HepG2 (cell line): ENCODE measurements at regions not wholly inside any gene's neighbourhood (a gene's known extent, or its start where the extent isn't known, plus 50 kb on each side); places are given as distances from the start of the nearest gene placed in this dataset.

Experiments
- CEBPB ChIP-seq: IDR thresholded peaks from 2 replicates; pipeline ENCODE4 v1.6.1; 2011; ENCODE audit warnings: low read depth, low read length, improper control_type of control experiment, borderline replicate concordance
- FOXO1 ChIP-seq: sonication (generic); formaldehyde crosslinking; IDR thresholded peaks from 2 replicates; pipeline ENCODE4 v1.4.0; 2020; ENCODE audit warnings: missing genetic modification reagents
- FOXP1 ChIP-seq, 2 experiments: fragments of 450-650 bp in 1 of 2; IDR thresholded peaks; 2 replicates each; pipeline ENCODE4 v1.6.1; 2017 to 2018; ENCODE audit warnings: antibody characterized with exemption in 1 of 2
- HNF1B ChIP-seq: sonication (generic); formaldehyde crosslinking; IDR thresholded peaks from 2 replicates; pipeline ENCODE4 v1.5.1; 2020; ENCODE audit warnings: mild to moderate bottlenecking, moderate library complexity, missing genetic modification reagents
- HOMEZ ChIP-seq: IDR thresholded peaks from 2 replicates; pipeline ENCODE4 v1.6.1; 2016; ENCODE audit warnings: low read depth
- HOXA3 ChIP-seq: sonication (generic); formaldehyde crosslinking; IDR thresholded peaks from 2 replicates; pipeline ENCODE4 v1.5.0; 2020; ENCODE audit warnings: missing genetic modification reagents
- ISX ChIP-seq: sonication (generic); formaldehyde crosslinking; conservative IDR thresholded peaks from 2 replicates; pipeline ENCODE4 v1.5.0; 2020; ENCODE audit warnings: missing genetic modification reagents
- MEF2D ChIP-seq: sonication (generic); formaldehyde crosslinking; IDR thresholded peaks from 2 replicates; pipeline ENCODE4 v1.5.1; 2020; ENCODE audit warnings: mild to moderate bottlenecking, missing genetic modification reagents
- MIER3 ChIP-seq: IDR thresholded peaks from 2 replicates; pipeline ENCODE4 v1.6.1; 2016; ENCODE audit warnings: missing compliant biosample characterization, borderline replicate concordance
- NFIC ChIP-seq: IDR thresholded peaks from 2 replicates; pipeline ENCODE4 v1.6.1; 2012; ENCODE audit warnings: mild to moderate bottlenecking, low read length, inconsistent platforms
- NFYC ChIP-seq: IDR thresholded peaks from 2 replicates; pipeline ENCODE4 v1.6.1; 2016; ENCODE audit warnings: missing genetic modification reagents, missing compliant biosample characterization
- NR2C2 ChIP-seq: sonication (generic); formaldehyde crosslinking; IDR thresholded peaks from 2 replicates; pipeline ENCODE4 v1.4.0; 2020; ENCODE audit warnings: missing genetic modification reagents, mild to moderate bottlenecking, moderate library complexity, borderline replicate concordance
- ONECUT2 ChIP-seq: sonication (generic); formaldehyde crosslinking; IDR thresholded peaks from 2 replicates; pipeline ENCODE4 v1.4.0; 2020; ENCODE audit warnings: missing genetic modification reagents
- POGZ ChIP-seq: sonication (generic); formaldehyde crosslinking; IDR thresholded peaks from 2 replicates; pipeline ENCODE4 v1.4.0; 2020; ENCODE audit warnings: mild to moderate bottlenecking, missing genetic modification reagents
- RCOR2 ChIP-seq: IDR thresholded peaks from 2 replicates; pipeline ENCODE4 v1.6.1; 2016; ENCODE audit warnings: missing biosample characterization, missing genetic modification reagents
- SALL1 ChIP-seq: sonication (generic); formaldehyde crosslinking; IDR thresholded peaks from 2 replicates; pipeline ENCODE4 v1.8.0; 2022; ENCODE audit warnings: mild to moderate bottlenecking, missing genetic modification reagents
- SOX6 ChIP-seq, 2 experiments: fragments of 450-650 bp in 1 of 2; sonication (generic) in 1 of 2; formaldehyde crosslinking in 1 of 2; IDR thresholded peaks; 2 replicates each; pipeline versions ENCODE4 v1.4.0 to v1.6.1; 2017 to 2020; ENCODE audit warnings: antibody characterized with exemption in 1 of 2, mild to moderate bottlenecking in 1 of 2, missing genetic modification reagents in 1 of 2
- TEAD3 ChIP-seq: optimal IDR thresholded peaks from 2 replicates; pipeline ENCODE3; 2016; ENCODE audit warnings: borderline replicate concordance
- ZMYM3 ChIP-seq: sonication (generic); formaldehyde crosslinking; IDR thresholded peaks from 2 replicates; pipeline ENCODE4 v1.5.1; 2020; ENCODE audit warnings: mild to moderate bottlenecking, missing genetic modification reagents
- ZNF331 ChIP-seq: sonication (generic); formaldehyde crosslinking; IDR thresholded peaks from 2 replicates; pipeline ENCODE4 v1.4.0; 2020; ENCODE audit warnings: missing genetic modification reagents
- TF ChIP-seq, protein P1 (sequence below): sonication (generic); formaldehyde crosslinking; IDR thresholded peaks from 2 replicates; pipeline ENCODE4 v1.4.0; 2020; ENCODE audit warnings: low read depth, missing genetic modification reagents
- TF ChIP-seq, protein P2 (sequence below): sonication (generic); formaldehyde crosslinking; IDR thresholded peaks from 2 replicates; pipeline ENCODE4 v1.4.0; 2020; ENCODE audit warnings: mild to moderate bottlenecking, missing genetic modification reagents

DNA sequence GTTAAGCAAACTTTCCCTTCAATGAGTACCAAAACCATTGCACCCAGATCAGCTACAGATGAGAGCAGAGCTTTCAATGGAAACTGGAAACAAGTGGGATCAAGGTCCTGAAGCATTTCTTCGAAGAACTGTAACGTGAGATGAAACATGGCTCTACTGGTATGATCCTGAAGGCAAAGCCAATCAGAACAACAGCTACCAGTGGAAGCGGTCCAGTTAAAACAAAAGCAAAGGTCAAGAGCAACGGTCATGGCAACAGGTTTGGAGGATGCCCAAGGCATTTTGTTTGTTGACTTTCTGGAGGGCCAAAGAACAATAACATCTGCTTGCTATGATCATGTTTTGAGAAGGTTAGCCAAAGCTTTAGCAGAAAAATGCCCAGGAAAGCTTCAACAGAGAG is 137.9 kb upstream of the CPSF6 start (continued):
- TF ChIP-seq HOXA3 (CRISPR knock-in tag) = no peak
- TF ChIP-seq SALL1 (CRISPR knock-in tag) = peak; percentile 73
- peak; percentile 80; the same call in 1 of the 2 replicates for TF ChIP-seq HOMEZ (CRISPR knock-in tag)
- peak; percentile 53 for TF ChIP-seq NFYC (CRISPR knock-in tag)
- TF ChIP-seq FOXP1 (IDR thresholded peaks at IDR 0.05) = no peak
- TF ChIP-seq FOXP1 (CRISPR knock-in tag; IDR thresholded peaks at IDR 0.05) = peak; percentile 86
- 0 out of 2 replicates have a peak, but pooled peaks have one; percentile 19 for TF ChIP-seq RCOR2 (CRISPR knock-in tag)
- TF ChIP-seq, protein P1, sequence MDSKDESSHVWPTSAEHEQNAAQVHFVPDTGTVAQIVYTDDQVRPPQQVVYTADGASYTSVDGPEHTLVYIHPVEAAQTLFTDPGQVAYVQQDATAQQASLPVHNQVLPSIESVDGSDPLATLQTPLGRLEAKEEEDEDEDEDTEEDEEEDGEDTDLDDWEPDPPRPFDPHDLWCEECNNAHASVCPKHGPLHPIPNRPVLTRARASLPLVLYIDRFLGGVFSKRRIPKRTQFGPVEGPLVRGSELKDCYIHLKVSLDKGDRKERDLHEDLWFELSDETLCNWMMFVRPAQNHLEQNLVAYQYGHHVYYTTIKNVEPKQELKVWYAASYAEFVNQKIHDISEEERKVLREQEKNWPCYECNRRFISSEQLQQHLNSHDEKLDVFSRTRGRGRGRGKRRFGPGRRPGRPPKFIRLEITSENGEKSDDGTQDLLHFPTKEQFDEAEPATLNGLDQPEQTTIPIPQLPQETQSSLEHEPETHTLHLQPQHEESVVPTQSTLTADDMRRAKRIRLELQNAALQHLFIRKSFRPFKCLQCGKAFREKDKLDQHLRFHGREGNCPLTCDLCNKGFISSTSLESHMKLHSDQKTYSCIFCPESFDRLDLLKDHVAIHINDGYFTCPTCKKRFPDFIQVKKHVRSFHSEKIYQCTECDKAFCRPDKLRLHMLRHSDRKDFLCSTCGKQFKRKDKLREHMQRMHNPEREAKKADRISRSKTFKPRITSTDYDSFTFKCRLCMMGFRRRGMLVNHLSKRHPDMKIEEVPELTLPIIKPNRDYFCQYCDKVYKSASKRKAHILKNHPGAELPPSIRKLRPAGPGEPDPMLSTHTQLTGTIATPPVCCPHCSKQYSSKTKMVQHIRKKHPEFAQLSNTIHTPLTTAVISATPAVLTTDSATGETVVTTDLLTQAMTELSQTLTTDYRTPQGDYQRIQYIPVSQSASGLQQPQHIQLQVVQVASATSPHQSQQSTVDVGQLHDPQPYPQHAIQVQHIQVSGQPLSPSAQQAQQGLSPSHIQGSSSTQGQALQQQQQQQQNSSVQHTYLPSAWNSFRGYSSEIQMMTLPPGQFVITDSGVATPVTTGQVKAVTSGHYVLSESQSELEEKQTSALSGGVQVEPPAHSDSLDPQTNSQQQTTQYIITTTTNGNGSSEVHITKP = 0 out of 2 replicates have a peak, but pooled peaks have one; percentile 41
- TF ChIP-seq POGZ = peak; percentile 81
- no peak for TF ChIP-seq MEF2D (CRISPR knock-in tag)
- TF ChIP-seq, protein P2, sequence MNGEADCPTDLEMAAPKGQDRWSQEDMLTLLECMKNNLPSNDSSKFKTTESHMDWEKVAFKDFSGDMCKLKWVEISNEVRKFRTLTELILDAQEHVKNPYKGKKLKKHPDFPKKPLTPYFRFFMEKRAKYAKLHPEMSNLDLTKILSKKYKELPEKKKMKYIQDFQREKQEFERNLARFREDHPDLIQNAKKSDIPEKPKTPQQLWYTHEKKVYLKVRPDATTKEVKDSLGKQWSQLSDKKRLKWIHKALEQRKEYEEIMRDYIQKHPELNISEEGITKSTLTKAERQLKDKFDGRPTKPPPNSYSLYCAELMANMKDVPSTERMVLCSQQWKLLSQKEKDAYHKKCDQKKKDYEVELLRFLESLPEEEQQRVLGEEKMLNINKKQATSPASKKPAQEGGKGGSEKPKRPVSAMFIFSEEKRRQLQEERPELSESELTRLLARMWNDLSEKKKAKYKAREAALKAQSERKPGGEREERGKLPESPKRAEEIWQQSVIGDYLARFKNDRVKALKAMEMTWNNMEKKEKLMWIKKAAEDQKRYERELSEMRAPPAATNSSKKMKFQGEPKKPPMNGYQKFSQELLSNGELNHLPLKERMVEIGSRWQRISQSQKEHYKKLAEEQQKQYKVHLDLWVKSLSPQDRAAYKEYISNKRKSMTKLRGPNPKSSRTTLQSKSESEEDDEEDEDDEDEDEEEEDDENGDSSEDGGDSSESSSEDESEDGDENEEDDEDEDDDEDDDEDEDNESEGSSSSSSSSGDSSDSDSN (CRISPR knock-in tag) = no peak
- peak; percentile 40; the same call in 1 of the 2 replicates for TF ChIP-seq NFIC
- TF ChIP-seq ISX (CRISPR knock-in tag) = no peak
- peak; percentile 74; the same call in 1 of the 2 replicates for TF ChIP-seq FOXO1
- TF ChIP-seq MIER3 (CRISPR knock-in tag) = peak; percentile 29; the same call in 1 of the 2 replicates
- TF ChIP-seq SOX6 (IDR thresholded peaks at IDR 0.05) = no peak
- peak; percentile 92 for TF ChIP-seq SOX6 (CRISPR knock-in tag; IDR thresholded peaks at IDR 0.05)
- TF ChIP-seq ONECUT2 (CRISPR knock-in tag) = no peak
- no peak for TF ChIP-seq CEBPB
- no peak for TF ChIP-seq ZMYM3 (CRISPR knock-in tag)
- peak; percentile 47 for TF ChIP-seq TEAD3
- TF ChIP-seq NR2C2 (CRISPR knock-in tag) = 0 out of 2 replicates have a peak, but pooled peaks have one; percentile 21
- peak; percentile 65 for TF ChIP-seq HNF1B
- peak; percentile 24; the same call in 1 of the 2 replicates for TF ChIP-seq ZNF331 (CRISPR knock-in tag)
